ENCODE measurements at regions not wholly inside any gene's neighbourhood (a gene's known extent, or its start where the extent isn't known, plus 50 kb on each side); places are given as distances from the start of the nearest gene placed in this dataset.

DNA sequence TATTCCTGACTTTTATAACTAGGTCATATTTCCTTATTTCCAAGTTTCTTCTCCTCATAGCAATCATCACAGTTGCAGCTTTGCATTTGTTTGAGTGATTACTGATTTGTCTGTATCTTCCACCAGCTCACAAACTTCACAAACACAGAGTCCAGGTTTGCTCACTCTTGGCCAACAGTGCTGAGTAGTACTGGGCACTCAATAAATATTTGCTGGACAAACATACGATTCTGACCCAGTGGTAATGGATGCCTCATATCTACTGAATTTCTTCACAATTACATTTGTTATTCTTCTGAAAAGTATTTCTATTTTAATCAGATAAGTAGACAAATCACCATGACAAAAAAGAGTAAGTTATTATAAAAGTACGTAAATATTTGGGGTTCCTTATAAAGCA lies 516.3 kb downstream of the TDRD15 start:
- TF ChIP-seq, protein P1, sequence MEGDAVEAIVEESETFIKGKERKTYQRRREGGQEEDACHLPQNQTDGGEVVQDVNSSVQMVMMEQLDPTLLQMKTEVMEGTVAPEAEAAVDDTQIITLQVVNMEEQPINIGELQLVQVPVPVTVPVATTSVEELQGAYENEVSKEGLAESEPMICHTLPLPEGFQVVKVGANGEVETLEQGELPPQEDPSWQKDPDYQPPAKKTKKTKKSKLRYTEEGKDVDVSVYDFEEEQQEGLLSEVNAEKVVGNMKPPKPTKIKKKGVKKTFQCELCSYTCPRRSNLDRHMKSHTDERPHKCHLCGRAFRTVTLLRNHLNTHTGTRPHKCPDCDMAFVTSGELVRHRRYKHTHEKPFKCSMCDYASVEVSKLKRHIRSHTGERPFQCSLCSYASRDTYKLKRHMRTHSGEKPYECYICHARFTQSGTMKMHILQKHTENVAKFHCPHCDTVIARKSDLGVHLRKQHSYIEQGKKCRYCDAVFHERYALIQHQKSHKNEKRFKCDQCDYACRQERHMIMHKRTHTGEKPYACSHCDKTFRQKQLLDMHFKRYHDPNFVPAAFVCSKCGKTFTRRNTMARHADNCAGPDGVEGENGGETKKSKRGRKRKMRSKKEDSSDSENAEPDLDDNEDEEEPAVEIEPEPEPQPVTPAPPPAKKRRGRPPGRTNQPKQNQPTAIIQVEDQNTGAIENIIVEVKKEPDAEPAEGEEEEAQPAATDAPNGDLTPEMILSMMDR (IDR thresholded peaks at IDR 0.05; ENCODE audit: low read depth, low read length) = no peak
- TF ChIP-seq EZH2phosphoT487 (IDR thresholded peaks at IDR 0.05; ENCODE audit: low read depth) = no peak
- H3K27me3 ChIP-seq (ENCODE audit: low read depth, low read length) = no peaks in the 10 kb centered on the region
- H3K4me2 ChIP-seq (ENCODE audit: low read length) = no peak overlapping the region
- no peaks in the 10 kb centered on the region for H3K36me3 ChIP-seq (replicated peaks; ENCODE audit: low read depth, low read length)
- no peak overlapping the region for H3K27ac ChIP-seq (ENCODE audit: low read length)
- H3K9ac ChIP-seq (ENCODE audit: low read length) = no peak overlapping the region
- no peak overlapping the region for H3K4me3 ChIP-seq (ENCODE audit: low read length)
- H2AFZ ChIP-seq (ENCODE audit: low read depth, low read length) = no peak overlapping the region
- no peaks in the 10 kb centered on the region for H4K20me1 ChIP-seq (ENCODE audit: insufficient read depth, low read length)
- H3K9me3 ChIP-seq (ENCODE audit: insufficient read depth, low read length) = no peaks in the 10 kb centered on the region
- H3K79me2 ChIP-seq (ENCODE audit: low read length) = no peaks in the 10 kb centered on the region
- no peaks in the 10 kb centered on the region for H3K4me1 ChIP-seq (ENCODE audit: low read length)

DNA sequence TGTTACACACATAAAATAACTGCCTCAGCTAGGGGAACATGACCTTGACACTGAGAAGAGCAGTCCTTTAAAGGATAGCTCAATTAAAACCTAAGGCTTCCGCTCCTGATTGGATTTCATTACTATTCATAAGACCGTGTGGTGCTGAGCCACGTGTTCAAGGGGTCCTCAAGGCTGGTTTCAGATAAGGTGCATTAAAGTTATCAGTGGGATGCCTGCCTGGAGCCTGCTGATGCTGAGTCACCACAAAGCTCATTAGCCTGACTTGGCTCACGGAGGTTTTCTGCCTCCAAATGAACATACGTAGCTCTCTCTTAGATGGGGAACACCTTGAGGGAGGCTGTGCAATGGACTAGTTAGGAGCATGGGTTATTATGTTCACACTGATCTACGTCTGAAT lies 518.9 kb downstream of the TDRD15 start:
- no peak overlapping the region for H3K4me3 ChIP-seq (ENCODE audit: low read length)
- H4K20me1 ChIP-seq (ENCODE audit: insufficient read depth, low read length) = no peaks in the 10 kb centered on the region
- H3K4me1 ChIP-seq (ENCODE audit: low read length) = no peaks in the 10 kb centered on the region
- H3K36me3 ChIP-seq (replicated peaks; ENCODE audit: low read depth, low read length) = no peaks in the 10 kb centered on the region
- H3K27ac ChIP-seq (ENCODE audit: low read length) = no peak overlapping the region
- H3K9ac ChIP-seq (ENCODE audit: low read length) = no peak overlapping the region
- no peak overlapping the region for H3K4me2 ChIP-seq (ENCODE audit: low read length)
- H3K27me3 ChIP-seq (ENCODE audit: low read depth, low read length) = no peaks in the 10 kb centered on the region
- no peak overlapping the region for H2AFZ ChIP-seq (ENCODE audit: low read depth, low read length)
- no peaks in the 10 kb centered on the region for H3K79me2 ChIP-seq (ENCODE audit: low read length)
- TF ChIP-seq, protein P1 (IDR thresholded peaks at IDR 0.05; ENCODE audit: low read depth, low read length) = no peak
- no peak for TF ChIP-seq EZH2phosphoT487 (IDR thresholded peaks at IDR 0.05; ENCODE audit: low read depth)
- H3K9me3 ChIP-seq (ENCODE audit: insufficient read depth, low read length) = no peaks in the 10 kb centered on the region

DNA sequence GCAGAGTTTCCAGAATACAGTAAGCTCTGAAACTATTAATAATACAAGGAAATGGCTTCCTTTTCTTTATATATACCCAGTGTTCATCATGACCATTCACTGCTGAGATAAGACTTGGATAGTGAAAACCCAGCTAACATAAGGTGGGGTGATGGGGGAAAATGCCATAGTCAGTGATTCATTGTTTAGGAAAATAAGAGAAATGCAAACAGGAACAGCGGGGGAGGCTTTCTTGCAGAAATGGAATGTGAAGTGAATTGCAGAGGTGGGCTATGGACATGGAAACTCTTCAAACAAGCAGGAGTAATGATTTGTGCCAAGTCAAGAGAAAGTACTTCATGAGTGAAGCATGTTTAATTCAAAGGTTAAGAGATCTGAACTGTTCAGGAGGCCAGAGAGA lies 519.4 kb downstream of the TDRD15 start:
- no peaks in the 10 kb centered on the region for H3K36me3 ChIP-seq (replicated peaks; ENCODE audit: low read depth, low read length)

DNA sequence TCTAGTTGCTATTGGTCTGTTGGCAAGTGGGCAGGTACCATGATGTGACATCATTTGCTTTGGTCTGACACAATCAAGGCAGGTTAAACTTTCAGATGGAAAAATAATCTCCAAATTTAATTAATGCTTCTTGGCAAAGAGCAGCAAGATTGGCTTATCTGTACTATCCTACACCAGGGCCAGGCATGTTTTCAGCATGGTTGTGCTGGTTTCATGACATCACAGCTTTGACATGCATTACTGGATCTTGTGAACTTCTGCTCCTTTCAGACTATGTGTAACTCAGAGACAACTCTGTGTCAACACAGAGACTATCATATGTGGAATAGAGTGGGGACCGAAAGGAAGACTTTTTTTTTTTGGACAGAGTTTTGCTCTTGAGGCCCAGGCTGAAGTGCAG lies 520.5 kb downstream of the TDRD15 start:
- Histone ChIP-seq H3K36me3 (replicated peaks; ENCODE audit: low read depth, low read length) (no peaks in the 10 kb centered on the region), H3K9ac (ENCODE audit: low read length) (no peak overlapping the region), H4K20me1 (ENCODE audit: insufficient read depth, low read length) (no peaks in the 10 kb centered on the region), H3K79me2 (ENCODE audit: low read length) (no peaks in the 10 kb centered on the region), H2AFZ (ENCODE audit: low read depth, low read length) (no peak overlapping the region), H3K27ac (ENCODE audit: low read length) (no peak overlapping the region), H3K9me3 (ENCODE audit: insufficient read depth, low read length) (no peaks in the 10 kb centered on the region), H3K27me3 (ENCODE audit: low read depth, low read length) (no peaks in the 10 kb centered on the region), H3K4me3 (ENCODE audit: low read length) (no peak overlapping the region), H3K4me2 (ENCODE audit: low read length) (no peak overlapping the region), H3K4me1 (ENCODE audit: low read length) (no peaks in the 10 kb centered on the region)
- TF ChIP-seq, protein P1 (IDR thresholded peaks at IDR 0.05; ENCODE audit: low read depth, low read length) = no peak
- no peak for TF ChIP-seq EZH2phosphoT487 (IDR thresholded peaks at IDR 0.05; ENCODE audit: low read depth)

More for the DNA sequence above, 519.4 kb downstream of the TDRD15 start:
- Histone ChIP-seq H3K4me3 (ENCODE audit: low read length) (no peak overlapping the region), H3K9ac (ENCODE audit: low read length) (no peak overlapping the region), H3K9me3 (ENCODE audit: insufficient read depth, low read length) (no peaks in the 10 kb centered on the region), H2AFZ (ENCODE audit: low read depth, low read length) (no peak overlapping the region), H3K4me1 (ENCODE audit: low read length) (no peaks in the 10 kb centered on the region), H3K27ac (ENCODE audit: low read length) (no peak overlapping the region), H3K4me2 (ENCODE audit: low read length) (no peak overlapping the region), H3K79me2 (ENCODE audit: low read length) (no peaks in the 10 kb centered on the region), H4K20me1 (ENCODE audit: insufficient read depth, low read length) (no peaks in the 10 kb centered on the region), H3K27me3 (ENCODE audit: low read depth, low read length) (no peaks in the 10 kb centered on the region)
- no peak for TF ChIP-seq EZH2phosphoT487 (IDR thresholded peaks at IDR 0.05; ENCODE audit: low read depth)
- TF ChIP-seq, protein P1 (IDR thresholded peaks at IDR 0.05; ENCODE audit: low read depth, low read length) = no peak
